ENCODE measurements at regions not wholly inside any gene's neighbourhood (a gene's known extent, or its start where the extent isn't known, plus 50 kb on each side); places are given as distances from the start of the nearest gene placed in this dataset.

DNA sequence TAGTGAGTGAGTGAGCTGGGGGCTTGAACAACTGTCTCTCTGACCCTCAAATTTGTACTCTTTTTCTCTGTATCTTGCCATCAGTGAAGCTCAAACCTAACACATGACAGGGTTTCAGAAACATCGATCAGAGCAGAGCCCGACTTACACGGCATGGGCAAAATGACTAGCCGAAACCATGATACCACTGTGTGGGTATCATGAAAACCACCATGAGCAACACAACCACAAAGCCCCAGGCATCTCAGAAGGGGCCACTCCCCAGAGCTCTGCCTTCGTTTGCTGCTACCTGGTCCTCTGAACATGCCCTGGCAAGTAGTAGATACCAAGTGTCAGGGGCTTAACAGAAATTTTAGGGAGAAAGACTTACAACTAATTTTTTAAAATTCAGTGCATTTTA, 308.5 kb downstream of the WDR11 start:
- no peak for TF ChIP-seq CTCF (IDR thresholded peaks at IDR 0.05; ENCODE audit: low read depth, low read length, missing control alignments)
- DNase-seq (ENCODE audit: low read depth): no peak

DNA sequence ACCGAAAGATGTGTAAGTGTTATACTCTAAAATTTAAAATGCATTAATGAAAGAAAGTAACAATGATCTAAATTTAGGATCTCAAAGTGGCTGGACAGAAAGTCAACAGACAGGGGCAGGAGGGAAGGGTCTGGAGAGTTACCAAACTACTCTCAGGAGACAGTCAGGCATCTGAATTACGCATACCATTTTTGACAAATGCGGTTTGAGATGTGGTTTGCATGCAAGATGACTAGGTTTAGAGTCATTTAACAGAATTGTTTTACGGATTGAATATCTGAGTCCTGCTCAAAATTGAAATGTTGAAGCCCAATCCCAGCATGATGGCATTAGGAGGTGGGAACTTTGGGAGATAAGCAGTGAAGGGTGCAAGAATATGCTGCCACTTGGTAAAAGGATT, 314.1 kb downstream of the WDR11 start:
- H3K4me3 ChIP-seq (ENCODE audit: low read depth, low read length): no peak overlapping the region
- no peak for DNase-seq (ENCODE audit: low read depth)
- no peak for TF ChIP-seq CTCF (IDR thresholded peaks at IDR 0.05; ENCODE audit: low read depth, low read length, missing control alignments)

More for the DNA sequence above, 308.5 kb downstream of the WDR11 start:
- no peak overlapping the region for H3K4me3 ChIP-seq (ENCODE audit: low read depth, low read length)

DNA sequence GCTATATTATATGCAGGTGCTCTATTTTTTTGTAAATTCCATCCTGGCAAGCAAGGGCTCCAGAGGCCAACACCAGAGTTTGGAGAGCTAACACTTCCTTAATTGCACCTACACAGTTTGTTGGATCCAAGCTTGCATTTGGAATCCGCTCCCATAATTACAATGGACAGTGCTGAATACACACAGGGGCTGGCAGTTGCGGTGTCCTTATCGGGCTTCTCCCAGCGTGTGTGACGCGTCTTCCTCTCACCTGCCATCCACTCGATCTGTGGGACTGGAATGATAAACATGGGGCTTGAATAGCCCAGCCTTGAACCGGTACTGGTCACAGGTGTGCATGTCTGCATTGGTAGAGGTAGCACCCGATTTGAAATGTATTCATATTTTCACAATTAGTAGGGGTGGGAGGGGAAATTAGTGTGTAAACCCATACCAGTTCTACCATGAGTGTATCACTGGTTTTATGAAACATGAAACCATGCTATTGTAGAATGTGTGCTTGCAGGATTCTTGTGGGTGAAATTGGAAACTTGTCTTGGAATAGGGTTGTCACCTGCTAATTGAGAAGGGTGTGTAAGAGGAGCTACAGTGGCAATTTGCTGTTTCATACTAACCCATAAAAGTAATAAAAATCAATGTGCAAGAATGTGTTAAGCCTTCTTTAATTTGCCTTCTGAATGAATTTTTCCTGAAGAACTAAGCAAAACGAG, 316.5 kb downstream of the WDR11 start:
- DNase-seq (ENCODE audit: low read depth): no peak
- H3K4me3 ChIP-seq (ENCODE audit: low read depth, low read length): no peak overlapping the region

DNA sequence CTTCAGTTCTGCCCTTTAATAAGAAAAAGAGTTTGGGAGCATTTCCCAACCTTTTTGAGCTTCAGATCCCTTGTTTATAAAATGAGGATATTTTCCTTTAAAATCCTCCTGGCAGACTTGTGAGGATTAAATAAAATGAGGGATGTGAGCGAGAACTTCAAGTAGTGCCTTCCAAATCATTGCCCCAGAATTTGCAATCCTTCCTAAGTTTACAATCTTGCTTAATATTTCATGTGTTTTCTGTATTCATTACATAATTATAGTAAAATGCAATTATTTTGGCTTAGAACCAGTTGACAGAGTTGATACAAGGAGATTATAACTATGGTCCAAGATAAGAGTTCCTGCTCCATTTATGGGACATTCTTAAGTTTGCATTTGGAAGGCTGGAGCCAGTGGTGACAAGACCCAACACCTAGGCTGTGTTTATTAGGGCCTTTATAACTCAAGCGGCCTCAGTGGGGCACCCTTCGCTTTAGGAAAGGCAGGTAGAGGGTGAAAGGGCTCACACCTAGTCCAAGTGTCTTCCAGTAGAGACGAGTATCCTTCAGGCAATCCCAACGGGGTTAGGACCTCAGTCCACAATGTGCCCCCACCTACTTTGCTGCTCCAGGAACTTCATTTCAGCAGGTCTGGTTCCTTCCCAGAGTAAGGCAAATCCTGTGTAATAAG, 317.5 kb downstream of the WDR11 start:
- TF ChIP-seq CTCF (IDR thresholded peaks at IDR 0.05; ENCODE audit: low read depth, low read length, missing control alignments): no peak
- no peak overlapping the region for H3K4me3 ChIP-seq (ENCODE audit: low read depth, low read length)
- DNase-seq (ENCODE audit: low read depth): no peak

More for the DNA sequence above, 316.5 kb downstream of the WDR11 start:
- TF ChIP-seq CTCF (IDR thresholded peaks at IDR 0.05; ENCODE audit: low read depth, low read length, missing control alignments): no peak

DNA sequence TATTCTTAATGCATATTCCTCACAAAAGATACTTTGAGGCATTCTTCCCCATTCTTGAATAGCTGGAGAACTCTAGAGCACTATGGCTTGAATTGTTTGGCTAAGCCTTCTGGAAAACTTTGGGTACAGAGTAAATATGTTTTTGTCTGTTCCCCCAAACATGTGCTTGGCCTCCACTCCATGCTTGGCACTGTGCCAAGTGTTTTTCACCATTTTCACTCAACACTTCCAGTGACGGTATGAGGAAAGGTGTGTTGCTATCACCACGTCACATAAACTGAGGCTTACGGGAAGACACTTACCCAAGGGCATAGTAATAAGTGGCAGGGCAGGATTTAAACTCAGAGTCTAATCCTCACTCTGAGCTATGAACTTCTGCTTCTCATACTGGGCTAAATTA, 318.2 kb downstream of the WDR11 start:
- TF ChIP-seq CTCF (IDR thresholded peaks at IDR 0.05; ENCODE audit: low read depth, low read length, missing control alignments): no peak
- H3K4me3 ChIP-seq (ENCODE audit: low read depth, low read length): no peak overlapping the region
- DNase-seq (ENCODE audit: low read depth): no peak

DNA sequence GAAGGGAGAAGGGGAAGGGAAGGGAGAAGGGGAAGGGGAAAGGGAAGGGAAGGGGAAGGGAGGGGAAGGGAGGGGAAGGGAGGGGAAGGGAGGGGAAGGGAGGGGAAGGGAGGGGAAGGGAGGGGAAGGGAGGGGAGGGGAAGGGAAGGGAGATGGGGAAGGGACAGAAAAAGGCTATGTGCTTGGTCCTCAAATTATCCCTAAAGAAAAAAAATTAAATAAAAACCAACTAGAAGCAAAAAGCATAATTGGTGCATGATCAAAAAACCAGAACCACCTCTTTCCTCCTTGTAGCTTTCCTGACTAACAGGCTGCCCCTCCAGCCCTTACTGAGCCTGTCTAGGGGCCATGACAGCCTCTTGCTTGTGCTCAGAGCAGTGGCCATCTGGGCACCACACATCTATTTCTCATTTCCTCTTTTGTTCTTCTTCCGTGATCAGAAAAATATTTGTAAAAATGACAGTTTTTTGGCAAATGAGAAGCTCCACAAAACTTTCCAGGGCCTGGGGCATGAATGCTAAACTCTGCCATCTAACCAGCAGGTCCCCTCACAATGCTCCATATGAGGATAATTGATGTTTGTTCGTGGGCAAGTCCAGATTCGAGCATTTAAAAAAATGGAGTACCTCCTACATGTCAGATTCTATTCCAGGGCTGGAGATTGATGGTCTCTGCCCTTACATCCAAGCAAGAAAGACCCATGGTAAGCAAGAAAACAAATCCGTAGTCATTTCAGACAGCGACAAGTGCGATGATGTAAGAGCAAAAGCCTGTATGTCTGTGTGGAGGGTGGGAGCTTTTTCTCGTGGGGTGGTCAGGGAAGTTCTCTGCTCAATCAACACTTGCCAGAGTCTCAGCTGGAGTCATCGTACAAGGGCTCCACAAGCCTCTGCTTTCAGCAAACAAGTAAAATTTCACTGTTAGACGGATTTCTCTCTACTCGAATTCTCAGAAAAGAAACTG, 320.9 kb downstream of the WDR11 start:
- no peak for TF ChIP-seq CTCF (IDR thresholded peaks at IDR 0.05; ENCODE audit: low read depth, low read length, missing control alignments)
- H3K4me3 ChIP-seq (ENCODE audit: low read depth, low read length): no peak overlapping the region
- no peak for DNase-seq (ENCODE audit: low read depth)
